RWPE1 (cell line): ENCODE measurements at regions not wholly inside any gene's neighbourhood (a gene's known extent, or its start where the extent isn't known, plus 50 kb on each side); places are given as distances from the start of the nearest gene placed in this dataset.
"Not testable (repeated sequence)": the region's sequence is repeated elsewhere in the genome, so short reads cannot be mapped to it uniquely, and the experiment has no call there.

ENCODE experiments used
- CTCF ChIA-PET: fragments of 350-600 bp; sonication (Branson Sonifier 250); formaldehyde crosslinking; extraction: SDS; loops from one replicate; lab custom pipeline; 2021; lab: Yijun Ruan, JAX
- POLR2A ChIA-PET: fragments of 400-600 bp; formaldehyde crosslinking; extraction: SDS; loops from one replicate; lab custom pipeline; 2020; ENCODE audit warnings: antibody characterized with exemption; ENCODE audit not compliant: low non-redundant PET; lab: Yijun Ruan, JAX
- DNase-seq: peaks from one replicate; pipeline ENCODE4 v3.0.0; 2012; ENCODE audit warnings: low spot score
- H3K27ac ChIP-seq: fragments of 450-650 bp; 2 replicates; pipeline ENCODE4 v1.5.1; 2017
- CTCF ChIP-seq: fragments of 450-650 bp; conservative IDR thresholded peaks from 2 replicates; pipeline ENCODE4 v1.5.1; 2017; ENCODE audit warnings: low read depth, mild to moderate bottlenecking

GRCh38 chr11:101807531-101807930 lies 107.3 kb upstream of the CEP126 start:
- CTCF ChIA-PET, result no interaction called here
- H3K27ac ChIP-seq, result no peak overlapping the region
- DNase-seq, result no peak
- POLR2A ChIA-PET, result no interaction called here
- no peak for TF ChIP-seq CTCF

DNA sequence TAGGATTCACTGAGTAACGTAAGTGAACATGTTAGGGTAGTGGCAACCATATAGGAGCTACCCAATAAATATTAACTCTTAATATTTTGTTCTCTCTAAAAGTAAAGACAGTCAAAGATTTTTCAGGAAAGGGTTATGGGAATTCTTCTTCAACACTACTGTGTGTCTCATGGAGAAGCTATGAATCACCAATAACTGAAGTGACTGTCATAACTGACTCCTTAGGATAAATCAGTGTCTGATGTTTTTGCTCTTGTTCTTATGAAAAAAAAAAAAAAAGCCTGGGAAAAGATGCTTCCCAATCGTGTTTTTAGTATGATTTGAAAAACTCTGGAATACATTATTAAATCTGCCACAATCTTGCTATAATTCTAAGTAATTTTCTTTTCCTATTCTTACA lies 111.2 kb upstream of the CEP126 start:
- ChIA-PET POLR2A (no interaction called here), CTCF (interaction anchor here (0.7 kb wide), 1 partner anchor 44 kb away, joined by 3 read pairs; no protein-coding TSS in a partner anchor)
- DNase-seq, result no peak
- no peak overlapping the region for H3K27ac ChIP-seq
- TF ChIP-seq CTCF, result no peak

DNA sequence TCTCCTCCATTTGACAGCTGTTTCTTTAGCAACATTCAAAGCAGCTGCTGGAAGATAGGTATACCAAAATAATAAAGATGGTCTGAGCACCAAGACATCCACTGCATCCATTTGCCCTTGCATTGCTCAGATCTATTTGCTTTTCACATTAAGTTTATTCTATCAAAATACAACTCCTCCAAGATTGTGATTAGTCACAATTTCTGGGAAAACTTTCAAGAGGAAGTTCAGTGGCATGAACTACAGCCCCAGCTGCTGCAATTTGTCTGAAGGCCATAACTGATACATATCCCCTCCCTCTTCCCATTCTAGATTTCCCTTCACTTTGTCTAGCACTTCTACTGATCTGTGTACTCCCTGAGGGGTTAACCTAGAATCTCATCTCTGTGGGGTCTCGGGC lies 117.5 kb upstream of the CEP126 start:
- no peak for TF ChIP-seq CTCF
- ChIA-PET POLR2A (no interaction called here), CTCF (no interaction called here)
- no peak overlapping the region for H3K27ac ChIP-seq
- DNase-seq, result no peak

- no peak overlapping the region for H3K27ac ChIP-seq
- no peak for DNase-seq
- POLR2A ChIA-PET, result no interaction called here
- CTCF ChIA-PET, result no interaction called here
- no peak for TF ChIP-seq CTCF
Measured at GRCh38 chr11:101792814-101793213, 122.0 kb upstream of the CEP126 start.

DNA sequence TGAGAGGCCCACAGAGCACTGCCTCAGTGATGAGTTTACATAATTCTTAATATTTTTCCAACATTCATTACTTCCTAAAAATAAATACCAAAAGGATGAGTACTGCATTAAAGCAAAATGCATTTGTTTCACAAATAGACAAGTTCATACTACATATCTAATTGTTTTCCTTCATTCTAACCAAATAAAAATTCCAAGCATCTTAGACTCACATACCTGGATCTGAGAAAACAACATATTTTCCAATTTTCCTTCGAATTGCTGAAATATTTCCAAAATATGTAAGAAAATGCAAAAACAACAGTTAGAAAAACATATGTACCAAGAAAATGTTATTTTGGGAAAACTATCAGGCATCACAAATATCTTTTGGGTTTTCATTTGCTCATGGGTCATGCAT lies 127.9 kb upstream of the CEP126 start:
- ChIA-PET CTCF (no interaction called here), POLR2A (no interaction called here)
- no peak overlapping the region for H3K27ac ChIP-seq
- DNase-seq, result no peak
- no peak for TF ChIP-seq CTCF

DNA sequence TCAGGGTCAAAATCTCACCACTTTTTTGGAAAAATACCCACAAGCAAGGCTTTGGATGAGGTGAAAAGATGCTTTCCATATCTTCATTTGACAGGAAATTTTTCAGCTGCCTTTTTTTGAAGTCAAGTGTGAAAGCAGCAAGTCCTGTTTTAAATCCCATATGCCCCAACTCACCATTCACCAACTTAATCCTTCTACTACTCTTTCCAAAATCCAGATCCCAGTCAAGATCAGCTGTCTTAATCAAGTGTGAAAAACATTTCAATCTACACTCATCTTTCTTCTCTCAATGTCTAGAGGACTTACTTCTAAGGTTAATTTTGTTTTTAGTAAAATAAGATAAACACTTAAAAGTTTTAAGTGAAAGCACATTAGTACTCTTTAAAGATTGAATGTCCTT lies 128.4 kb upstream of the CEP126 start:
- TF ChIP-seq CTCF, result no peak
- no peak overlapping the region for H3K27ac ChIP-seq
- ChIA-PET CTCF (no interaction called here), POLR2A (no interaction called here)
- no peak for DNase-seq

DNA sequence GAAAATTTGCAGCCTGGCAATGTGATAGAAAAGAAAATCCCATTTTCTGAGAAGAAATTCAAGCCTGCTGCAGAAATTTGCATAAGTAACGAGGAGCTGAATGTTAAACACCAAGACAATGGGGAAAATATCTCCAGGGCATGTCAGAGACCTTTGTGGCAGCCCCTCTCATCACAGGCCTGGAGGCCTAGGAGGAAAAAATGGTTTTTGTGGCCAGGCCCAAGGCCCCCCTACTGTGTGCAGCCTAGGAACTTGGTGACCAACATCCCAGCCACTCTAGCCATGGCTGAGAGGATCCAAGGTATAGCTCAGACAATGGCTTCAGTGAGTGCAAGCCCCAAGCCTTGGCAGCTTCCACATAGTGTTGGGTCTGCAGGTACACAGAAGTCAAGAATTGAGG lies 135.6 kb upstream of the CEP126 start:
- CTCF ChIA-PET, DNase-seq, POLR2A ChIA-PET, H3K27ac ChIP-seq: not testable (repeated sequence)
